ENCODE measurements at regions not wholly inside any gene's neighbourhood (a gene's known extent, or its start where the extent isn't known, plus 50 kb on each side); places are given as distances from the start of the nearest gene placed in this dataset.

GRCh38 chr18:5060543-5060942 is 136.5 kb downstream of the AKAIN1 start:
- Histone ChIP-seq H3K27me3 (ENCODE audit: low read depth, low read length) (no peaks in the 10 kb centered on the region; the same call in 1 of the 2 replicates), H3K9ac (ENCODE audit: low read length) (no peak overlapping the region), H3K27ac (ENCODE audit: low read length) (no peak overlapping the region), H3K9me3 (ENCODE audit: insufficient read depth, low read length) (no peaks in the 10 kb centered on the region), H3K4me2 (ENCODE audit: low read length) (no peak overlapping the region), H2AFZ (ENCODE audit: low read depth, low read length) (no peak overlapping the region), H4K20me1 (ENCODE audit: insufficient read depth, low read length) (no peaks in the 10 kb centered on the region), H3K36me3 (replicated peaks; ENCODE audit: low read depth, low read length) (no peaks in the 10 kb centered on the region), H3K4me1 (ENCODE audit: low read length) (peaks cover 16% of the 10 kb centered on the region), H3K79me2 (ENCODE audit: low read length) (no peaks in the 10 kb centered on the region), H3K4me3 (ENCODE audit: low read length) (no peak overlapping the region)
- TF ChIP-seq, protein P1, sequence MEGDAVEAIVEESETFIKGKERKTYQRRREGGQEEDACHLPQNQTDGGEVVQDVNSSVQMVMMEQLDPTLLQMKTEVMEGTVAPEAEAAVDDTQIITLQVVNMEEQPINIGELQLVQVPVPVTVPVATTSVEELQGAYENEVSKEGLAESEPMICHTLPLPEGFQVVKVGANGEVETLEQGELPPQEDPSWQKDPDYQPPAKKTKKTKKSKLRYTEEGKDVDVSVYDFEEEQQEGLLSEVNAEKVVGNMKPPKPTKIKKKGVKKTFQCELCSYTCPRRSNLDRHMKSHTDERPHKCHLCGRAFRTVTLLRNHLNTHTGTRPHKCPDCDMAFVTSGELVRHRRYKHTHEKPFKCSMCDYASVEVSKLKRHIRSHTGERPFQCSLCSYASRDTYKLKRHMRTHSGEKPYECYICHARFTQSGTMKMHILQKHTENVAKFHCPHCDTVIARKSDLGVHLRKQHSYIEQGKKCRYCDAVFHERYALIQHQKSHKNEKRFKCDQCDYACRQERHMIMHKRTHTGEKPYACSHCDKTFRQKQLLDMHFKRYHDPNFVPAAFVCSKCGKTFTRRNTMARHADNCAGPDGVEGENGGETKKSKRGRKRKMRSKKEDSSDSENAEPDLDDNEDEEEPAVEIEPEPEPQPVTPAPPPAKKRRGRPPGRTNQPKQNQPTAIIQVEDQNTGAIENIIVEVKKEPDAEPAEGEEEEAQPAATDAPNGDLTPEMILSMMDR (IDR thresholded peaks at IDR 0.05; ENCODE audit: low read depth, low read length): no peak
- no peak for TF ChIP-seq EZH2phosphoT487 (IDR thresholded peaks at IDR 0.05; ENCODE audit: low read depth)

GRCh38 chr18:5059696-5060032 is 137.4 kb downstream of the AKAIN1 start:
- H2AFZ ChIP-seq (ENCODE audit: low read depth, low read length): no peak overlapping the region
- no peak for TF ChIP-seq EZH2phosphoT487 (IDR thresholded peaks at IDR 0.05; ENCODE audit: low read depth)
- TF ChIP-seq, protein P1 (IDR thresholded peaks at IDR 0.05; ENCODE audit: low read depth, low read length): no peak
- H3K9ac ChIP-seq (ENCODE audit: low read length): no peak overlapping the region
- peaks cover 3% of the 10 kb centered on the region; the same call in 1 of the 2 replicates for H3K27me3 ChIP-seq (ENCODE audit: low read depth, low read length)
- no peaks in the 10 kb centered on the region for H4K20me1 ChIP-seq (ENCODE audit: insufficient read depth, low read length)
- no peaks in the 10 kb centered on the region for H3K9me3 ChIP-seq (ENCODE audit: insufficient read depth, low read length)
- no peaks in the 10 kb centered on the region for H3K79me2 ChIP-seq (ENCODE audit: low read length)
- no peak overlapping the region for H3K4me3 ChIP-seq (ENCODE audit: low read length)
- H3K4me1 ChIP-seq (ENCODE audit: low read length): peaks cover 16% of the 10 kb centered on the region
- no peak overlapping the region for H3K27ac ChIP-seq (ENCODE audit: low read length)
- no peak overlapping the region for H3K4me2 ChIP-seq (ENCODE audit: low read length)
- H3K36me3 ChIP-seq (replicated peaks; ENCODE audit: low read depth, low read length): no peaks in the 10 kb centered on the region

- Histone ChIP-seq H3K9ac (ENCODE audit: low read length) (peak overlapping the region; percentile 15; the same call in 1 of the 2 replicates), H4K20me1 (ENCODE audit: insufficient read depth, low read length) (no peaks in the 10 kb centered on the region), H3K4me1 (ENCODE audit: low read length) (peaks cover 16% of the 10 kb centered on the region), H3K4me3 (ENCODE audit: low read length) (peak overlapping the region; percentile 46), H3K27me3 (ENCODE audit: low read depth, low read length) (peaks cover 3% of the 10 kb centered on the region; the same call in 1 of the 2 replicates), H3K36me3 (replicated peaks; ENCODE audit: low read depth, low read length) (no peaks in the 10 kb centered on the region), H3K79me2 (ENCODE audit: low read length) (no peaks in the 10 kb centered on the region), H3K27ac (ENCODE audit: low read length) (no peak overlapping the region), H3K9me3 (ENCODE audit: insufficient read depth, low read length) (no peaks in the 10 kb centered on the region), H2AFZ (ENCODE audit: low read depth, low read length) (peak overlapping the region; percentile 67), H3K4me2 (ENCODE audit: low read length) (peak overlapping the region; percentile 59)
- TF ChIP-seq EZH2phosphoT487 (IDR thresholded peaks at IDR 0.05; ENCODE audit: low read depth): no peak
- TF ChIP-seq, protein P1 (IDR thresholded peaks at IDR 0.05; ENCODE audit: low read depth, low read length): no peak
Observed at GRCh38 chr18:5058768-5059695, 138.0 kb downstream of the AKAIN1 start.
